ENCODE measurements at regions not wholly inside any gene's neighbourhood (a gene's known extent, or its start where the extent isn't known, plus 50 kb on each side); places are given as distances from the start of the nearest gene placed in this dataset.

- no peaks in the 10 kb centered on the region for H4K20me1 ChIP-seq (ENCODE audit: insufficient read depth)
- no peaks in the 10 kb centered on the region for H3K9me2 ChIP-seq (ENCODE audit: insufficient read depth, low read length)
- H3K36me3 ChIP-seq (ENCODE audit: insufficient read depth, low read length), result no peaks in the 10 kb centered on the region
- no peak overlapping the region for H3K27ac ChIP-seq (ENCODE audit: low read length)
- no peaks in the 10 kb centered on the region for H3K27me3 ChIP-seq (ENCODE audit: insufficient read depth, low read depth, low read length)
- no peak for TF ChIP-seq SMC3 (conservative IDR thresholded peaks at IDR 0.05; ENCODE audit: poor library complexity)
- no peak for TF ChIP-seq RAD21 (conservative IDR thresholded peaks at IDR 0.05)
- no peak for TF ChIP-seq EZH2 (IDR thresholded peaks at IDR 0.05; ENCODE audit: borderline replicate concordance, insufficient read depth, low read length, poor library complexity, severe bottlenecking)
- no peaks in the 10 kb centered on the region for H3K9me3 ChIP-seq (ENCODE audit: low read length)
- no peaks in the 10 kb centered on the region for H3F3A ChIP-seq (ENCODE audit: insufficient read depth, low read length, poor library complexity, severe bottlenecking)
- H3K9ac ChIP-seq (ENCODE audit: low read length), result no peak overlapping the region
- H3K4me3 ChIP-seq (ENCODE audit: low read length), result no peak overlapping the region
- H3K79me2 ChIP-seq (replicated peaks; ENCODE audit: insufficient read depth, low read length), result peaks cover 4% of the 10 kb centered on the region
- no peak overlapping the region for H2AFZ ChIP-seq (ENCODE audit: low read depth, low read length)
- H3K4me2 ChIP-seq (ENCODE audit: low read length), result no peak overlapping the region
These were observed 239.1 kb downstream of the KLF12 start for GRCh38 chr13:73894995-73895571.

GRCh38 chr13:73893833-73894232 lies 240.4 kb downstream of the KLF12 start:
- H3K36me3 ChIP-seq (ENCODE audit: insufficient read depth, low read length), result no peaks in the 10 kb centered on the region
- no peaks in the 10 kb centered on the region for H3F3A ChIP-seq (ENCODE audit: insufficient read depth, low read length, poor library complexity, severe bottlenecking)
- no peak overlapping the region for H2AFZ ChIP-seq (ENCODE audit: low read depth, low read length)
- H3K4me3 ChIP-seq (ENCODE audit: low read length), result no peak overlapping the region
- H3K9ac ChIP-seq (ENCODE audit: low read length), result no peak overlapping the region
- no peaks in the 10 kb centered on the region for H3K27me3 ChIP-seq (ENCODE audit: insufficient read depth, low read depth, low read length)
- H3K4me2 ChIP-seq (ENCODE audit: low read length), result no peak overlapping the region
- peaks cover 4% of the 10 kb centered on the region for H3K79me2 ChIP-seq (replicated peaks; ENCODE audit: insufficient read depth, low read length)
- H4K20me1 ChIP-seq (ENCODE audit: insufficient read depth), result no peaks in the 10 kb centered on the region
- TF ChIP-seq SMC3 (conservative IDR thresholded peaks at IDR 0.05; ENCODE audit: poor library complexity) (no peak), TAF1 (IDR thresholded peaks at IDR 0.05; ENCODE audit: low read depth) (no peak), EZH2 (IDR thresholded peaks at IDR 0.05; ENCODE audit: borderline replicate concordance, insufficient read depth, low read length, poor library complexity, severe bottlenecking) (no peak), CTCF (IDR thresholded peaks at IDR 0.05; ENCODE audit: poor library complexity, severe bottlenecking) (no peak), POLR2AphosphoS5 (IDR thresholded peaks at IDR 0.05) (no peak), MXI1 (conservative IDR thresholded peaks at IDR 0.05; ENCODE audit: poor library complexity, severe bottlenecking) (no peak)
- H3K9me3 ChIP-seq (ENCODE audit: low read length), result no peaks in the 10 kb centered on the region
- no peaks in the 10 kb centered on the region for H3K9me2 ChIP-seq (ENCODE audit: insufficient read depth, low read length)
- no peak overlapping the region for H3K27ac ChIP-seq (ENCODE audit: low read length)

- H3F3A ChIP-seq (ENCODE audit: insufficient read depth, low read length, poor library complexity, severe bottlenecking), result no peaks in the 10 kb centered on the region
- H3K27me3 ChIP-seq (ENCODE audit: insufficient read depth, low read depth, low read length), result no peaks in the 10 kb centered on the region
- peaks cover 4% of the 10 kb centered on the region for H3K79me2 ChIP-seq (replicated peaks; ENCODE audit: insufficient read depth, low read length)
- no peak overlapping the region for H2AFZ ChIP-seq (ENCODE audit: low read depth, low read length)
- no peak overlapping the region for H3K4me2 ChIP-seq (ENCODE audit: low read length)
- no peaks in the 10 kb centered on the region for H4K20me1 ChIP-seq (ENCODE audit: insufficient read depth)
- no peaks in the 10 kb centered on the region for H3K9me2 ChIP-seq (ENCODE audit: insufficient read depth, low read length)
- no peak overlapping the region for H3K9ac ChIP-seq (ENCODE audit: low read length)
- H3K9me3 ChIP-seq (ENCODE audit: low read length), result no peaks in the 10 kb centered on the region
- no peak overlapping the region for H3K27ac ChIP-seq (ENCODE audit: low read length)
- no peak overlapping the region for H3K4me3 ChIP-seq (ENCODE audit: low read length)
- H3K36me3 ChIP-seq (ENCODE audit: insufficient read depth, low read length), result no peaks in the 10 kb centered on the region
- no peak for TF ChIP-seq CTCF (IDR thresholded peaks at IDR 0.05; ENCODE audit: poor library complexity, severe bottlenecking)
- no peak for TF ChIP-seq EZH2 (IDR thresholded peaks at IDR 0.05; ENCODE audit: borderline replicate concordance, insufficient read depth, low read length, poor library complexity, severe bottlenecking)
- TF ChIP-seq POLR2AphosphoS5 (IDR thresholded peaks at IDR 0.05), result no peak
- no peak for TF ChIP-seq RAD21 (conservative IDR thresholded peaks at IDR 0.05)
- TF ChIP-seq SMC3 (conservative IDR thresholded peaks at IDR 0.05; ENCODE audit: poor library complexity), result no peak
- no peak for TF ChIP-seq TAF1 (IDR thresholded peaks at IDR 0.05; ENCODE audit: low read depth)
- no peak for TF ChIP-seq EP300 (conservative IDR thresholded peaks at IDR 0.05; ENCODE audit: poor library complexity, severe bottlenecking)
These were observed 242.4 kb downstream of the KLF12 start for GRCh38 chr13:73891805-73892204.

Data from neural cell (in vitro differentiated cells).